ENCODE measurements at regions not wholly inside any gene's neighbourhood (a gene's known extent, or its start where the extent isn't known, plus 50 kb on each side); places are given as distances from the start of the nearest gene placed in this dataset.
A peak's percentile ranks its signal among the peaks of the same experiment; 100 is the strongest.

DNA sequence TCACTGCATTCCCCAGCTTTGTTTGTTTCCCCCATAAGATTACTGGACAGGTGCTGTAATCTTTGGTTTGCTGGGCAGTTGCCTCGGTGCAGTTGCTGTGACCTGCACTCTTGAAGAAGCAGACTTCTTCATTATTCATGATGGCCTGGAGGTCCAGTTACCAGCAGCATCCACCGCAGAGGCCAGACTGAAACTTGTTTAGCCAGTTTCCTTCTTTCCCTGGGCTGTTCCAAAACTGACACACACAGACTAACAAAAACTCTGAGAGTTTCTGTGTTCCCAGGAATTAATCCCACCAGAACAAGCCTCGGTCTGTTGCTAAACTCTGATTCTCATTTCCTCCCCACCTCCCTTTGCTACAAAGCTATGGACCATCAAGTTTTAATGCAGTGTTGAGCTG, 144.1 kb downstream of the QRSL1 start:
- TF ChIP-seq, protein P1, sequence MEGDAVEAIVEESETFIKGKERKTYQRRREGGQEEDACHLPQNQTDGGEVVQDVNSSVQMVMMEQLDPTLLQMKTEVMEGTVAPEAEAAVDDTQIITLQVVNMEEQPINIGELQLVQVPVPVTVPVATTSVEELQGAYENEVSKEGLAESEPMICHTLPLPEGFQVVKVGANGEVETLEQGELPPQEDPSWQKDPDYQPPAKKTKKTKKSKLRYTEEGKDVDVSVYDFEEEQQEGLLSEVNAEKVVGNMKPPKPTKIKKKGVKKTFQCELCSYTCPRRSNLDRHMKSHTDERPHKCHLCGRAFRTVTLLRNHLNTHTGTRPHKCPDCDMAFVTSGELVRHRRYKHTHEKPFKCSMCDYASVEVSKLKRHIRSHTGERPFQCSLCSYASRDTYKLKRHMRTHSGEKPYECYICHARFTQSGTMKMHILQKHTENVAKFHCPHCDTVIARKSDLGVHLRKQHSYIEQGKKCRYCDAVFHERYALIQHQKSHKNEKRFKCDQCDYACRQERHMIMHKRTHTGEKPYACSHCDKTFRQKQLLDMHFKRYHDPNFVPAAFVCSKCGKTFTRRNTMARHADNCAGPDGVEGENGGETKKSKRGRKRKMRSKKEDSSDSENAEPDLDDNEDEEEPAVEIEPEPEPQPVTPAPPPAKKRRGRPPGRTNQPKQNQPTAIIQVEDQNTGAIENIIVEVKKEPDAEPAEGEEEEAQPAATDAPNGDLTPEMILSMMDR (conservative IDR thresholded peaks at IDR 0.05): no peak
- H3K27ac ChIP-seq: peak overlapping the region; percentile 72

DNA sequence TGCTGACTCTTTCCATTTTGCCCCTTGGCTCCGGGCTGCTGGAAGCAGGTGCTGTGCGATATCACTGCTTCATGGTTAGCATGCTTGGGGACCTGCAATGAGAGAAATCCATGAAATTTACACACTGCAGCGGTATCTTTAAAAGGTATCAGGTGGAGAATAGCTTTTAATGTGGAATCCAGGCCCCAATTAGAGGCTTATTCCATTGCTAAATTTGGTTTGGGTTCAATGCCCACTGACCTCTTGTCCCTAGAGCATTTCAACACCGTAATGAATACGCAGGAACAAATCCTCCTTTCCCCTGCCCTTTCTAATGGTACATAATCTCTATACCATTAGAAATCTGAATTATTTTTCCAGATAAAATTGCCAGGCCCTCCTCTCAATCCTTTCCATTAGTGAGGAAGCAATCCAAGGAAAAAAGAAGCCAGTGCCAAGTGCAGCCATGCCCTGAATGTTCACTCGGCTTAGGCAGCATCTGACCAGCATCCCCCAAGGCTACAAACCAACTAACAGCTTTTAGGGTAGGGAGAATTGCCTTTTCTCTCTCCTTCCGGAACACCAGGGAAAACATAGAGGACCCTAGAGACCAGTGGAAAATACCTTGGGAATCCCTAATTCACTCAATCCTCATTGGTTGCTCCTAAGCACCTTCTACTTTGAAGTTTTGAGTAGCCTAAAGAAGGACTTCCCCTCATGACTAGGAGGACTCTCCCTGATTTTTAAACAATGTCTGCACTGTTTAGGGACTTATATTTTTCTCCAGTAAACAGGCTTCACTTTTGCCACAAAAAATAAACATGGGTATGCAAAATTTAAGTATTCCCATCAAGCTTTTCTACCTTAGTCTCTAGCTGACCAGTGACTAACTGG, 143.1 kb downstream of the QRSL1 start:
- TF ChIP-seq, protein P1 (conservative IDR thresholded peaks at IDR 0.05): no peak
- no peak overlapping the region; the same call in 1 of the 2 replicates for H3K27ac ChIP-seq

DNA sequence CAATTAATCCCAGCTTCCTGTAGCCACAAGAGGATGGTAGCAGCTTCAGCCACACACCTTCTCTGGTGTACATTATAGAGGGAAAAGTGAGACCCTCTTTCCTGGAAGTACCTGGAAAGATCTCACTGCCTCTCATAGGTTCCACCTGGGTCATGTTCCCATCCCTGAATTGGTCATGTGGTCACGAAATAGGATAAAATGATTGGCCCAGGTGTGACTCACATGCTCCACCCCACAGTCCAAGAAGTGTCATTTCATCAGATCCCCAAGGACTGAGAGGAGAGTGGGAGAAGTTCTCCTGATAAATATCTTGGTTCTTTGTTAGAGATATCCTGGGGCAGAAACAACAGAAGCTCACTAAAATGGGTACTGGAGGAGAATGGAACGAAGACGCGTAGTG, 142.4 kb downstream of the QRSL1 start:
- TF ChIP-seq, protein P1 (conservative IDR thresholded peaks at IDR 0.05): no peak
- H3K27ac ChIP-seq: no peak overlapping the region

DNA sequence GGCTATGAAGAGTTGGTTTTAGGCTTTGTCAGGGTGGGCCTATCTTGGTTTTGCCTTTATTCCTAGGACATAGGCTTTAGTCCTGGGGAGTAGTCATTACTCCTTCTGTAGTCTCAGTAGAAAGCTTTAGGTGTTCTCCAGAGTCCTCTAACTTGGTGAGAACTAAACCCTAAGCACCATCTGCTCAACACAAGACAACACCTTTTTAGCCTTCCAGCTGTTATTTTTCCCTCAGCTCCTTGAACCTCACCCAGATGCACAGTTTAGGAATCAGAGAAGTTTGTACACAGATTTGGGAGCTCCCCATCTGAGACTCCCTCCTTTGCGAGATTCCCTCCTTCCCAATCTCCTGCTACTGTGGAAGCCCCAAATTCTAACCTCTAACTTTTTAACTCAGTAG, 141.3 kb downstream of the QRSL1 start:
- no peak overlapping the region for H3K27ac ChIP-seq
- TF ChIP-seq, protein P1 (conservative IDR thresholded peaks at IDR 0.05): no peak

DNA sequence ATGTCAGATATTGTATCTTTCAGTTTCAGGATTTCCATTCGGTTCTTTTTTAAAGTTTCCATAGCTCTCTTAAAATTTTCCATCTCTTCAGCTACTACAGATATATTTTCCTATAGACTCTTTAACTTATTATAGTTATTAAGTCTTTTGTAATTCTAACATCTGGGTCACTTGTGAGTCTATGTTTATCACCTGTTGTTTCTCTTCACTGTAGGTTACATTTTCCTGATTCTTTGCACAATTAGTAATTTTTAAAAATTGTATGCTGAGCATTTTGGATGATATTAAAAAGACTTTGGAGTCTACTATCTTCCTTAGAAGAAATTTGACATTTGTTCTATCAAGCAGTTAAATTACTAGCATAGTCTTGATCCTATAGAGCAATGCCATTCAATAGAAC, 140.7 kb downstream of the QRSL1 start:
- H3K27ac ChIP-seq: no peak overlapping the region
- TF ChIP-seq, protein P1 (conservative IDR thresholded peaks at IDR 0.05): no peak

DNA sequence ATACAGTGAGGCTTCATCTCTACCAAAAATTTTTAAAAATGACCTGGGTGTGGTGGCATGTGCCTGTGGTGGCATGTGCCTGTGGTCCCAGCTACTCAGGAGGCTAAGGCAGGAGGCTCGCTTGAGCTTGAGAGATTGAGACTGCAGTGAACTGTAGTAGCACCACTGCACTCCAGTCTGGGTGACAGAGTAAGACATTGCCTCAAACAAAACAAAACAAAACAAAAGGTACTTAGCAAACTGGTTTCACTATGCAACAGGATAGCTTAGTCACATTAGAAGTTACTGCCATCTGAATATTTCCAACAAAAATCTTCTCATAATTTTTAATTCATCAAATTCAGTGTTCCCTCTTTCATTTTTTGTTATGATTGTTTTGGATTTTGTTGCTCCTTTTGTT, 137.9 kb downstream of the QRSL1 start:
- H3K27ac ChIP-seq: no peak overlapping the region
- TF ChIP-seq, protein P1 (conservative IDR thresholded peaks at IDR 0.05): no peak

DNA sequence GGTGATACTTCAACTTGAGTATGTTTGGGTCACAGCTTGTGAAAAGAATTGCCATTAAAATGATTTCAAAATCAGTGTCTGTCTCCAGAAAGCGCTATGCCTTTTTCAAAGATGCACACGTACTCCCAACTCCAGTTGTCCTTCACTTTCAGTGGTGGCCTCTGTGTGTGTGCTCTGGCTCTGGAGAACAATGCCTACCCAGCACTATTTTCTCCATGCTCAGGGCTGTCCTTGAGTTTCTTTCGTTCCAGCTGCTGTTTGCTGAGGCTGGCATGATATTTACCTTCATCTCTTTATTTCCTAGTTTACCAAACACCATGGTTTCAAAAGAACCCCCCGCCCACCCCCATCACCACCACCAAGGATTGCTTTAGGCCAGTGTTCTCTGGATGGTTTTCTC, 136.8 kb downstream of the QRSL1 start:
- TF ChIP-seq, protein P1 (conservative IDR thresholded peaks at IDR 0.05): no peak
- no peak overlapping the region for H3K27ac ChIP-seq

All from VCaP (cell line).